ENCODE measurements at regions not wholly inside any gene's neighbourhood (a gene's known extent, or its start where the extent isn't known, plus 50 kb on each side); places are given as distances from the start of the nearest gene placed in this dataset.

DNA sequence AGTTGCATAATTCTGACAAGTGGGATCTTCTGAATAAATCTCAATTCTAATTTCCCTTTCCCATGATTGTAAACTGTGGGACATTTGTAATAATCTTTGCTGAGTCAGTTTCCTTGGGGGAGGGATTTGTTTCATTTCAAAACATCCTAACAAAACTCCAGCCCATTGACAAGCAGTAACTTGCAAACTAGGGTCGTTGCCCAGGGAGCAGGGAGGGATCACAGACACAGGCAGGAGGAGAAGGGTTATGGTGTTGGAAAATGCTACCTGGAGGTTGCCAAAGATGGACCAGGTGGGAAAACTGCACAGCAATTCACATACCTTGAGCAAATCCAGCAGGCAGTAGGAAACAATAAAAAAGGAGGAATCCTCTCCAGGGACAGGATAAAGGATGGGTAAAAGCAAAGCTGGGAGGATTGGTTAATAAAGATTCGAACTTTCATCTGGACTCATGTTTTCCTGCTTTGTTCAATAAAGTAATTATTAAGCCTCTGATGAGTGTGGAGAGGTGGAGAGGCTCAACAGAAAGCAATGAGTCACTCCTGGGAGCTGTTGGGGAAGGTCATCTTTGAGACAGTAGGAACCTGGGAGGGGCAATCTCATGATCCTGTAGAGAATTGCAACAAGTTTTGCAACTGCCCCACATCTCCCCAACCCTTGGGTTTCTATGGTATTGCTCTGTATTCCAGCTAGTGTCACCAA is 87.3 kb upstream of the AKIRIN2 start:
- TF ChIP-seq, protein P1, sequence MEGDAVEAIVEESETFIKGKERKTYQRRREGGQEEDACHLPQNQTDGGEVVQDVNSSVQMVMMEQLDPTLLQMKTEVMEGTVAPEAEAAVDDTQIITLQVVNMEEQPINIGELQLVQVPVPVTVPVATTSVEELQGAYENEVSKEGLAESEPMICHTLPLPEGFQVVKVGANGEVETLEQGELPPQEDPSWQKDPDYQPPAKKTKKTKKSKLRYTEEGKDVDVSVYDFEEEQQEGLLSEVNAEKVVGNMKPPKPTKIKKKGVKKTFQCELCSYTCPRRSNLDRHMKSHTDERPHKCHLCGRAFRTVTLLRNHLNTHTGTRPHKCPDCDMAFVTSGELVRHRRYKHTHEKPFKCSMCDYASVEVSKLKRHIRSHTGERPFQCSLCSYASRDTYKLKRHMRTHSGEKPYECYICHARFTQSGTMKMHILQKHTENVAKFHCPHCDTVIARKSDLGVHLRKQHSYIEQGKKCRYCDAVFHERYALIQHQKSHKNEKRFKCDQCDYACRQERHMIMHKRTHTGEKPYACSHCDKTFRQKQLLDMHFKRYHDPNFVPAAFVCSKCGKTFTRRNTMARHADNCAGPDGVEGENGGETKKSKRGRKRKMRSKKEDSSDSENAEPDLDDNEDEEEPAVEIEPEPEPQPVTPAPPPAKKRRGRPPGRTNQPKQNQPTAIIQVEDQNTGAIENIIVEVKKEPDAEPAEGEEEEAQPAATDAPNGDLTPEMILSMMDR (conservative IDR thresholded peaks at IDR 0.05) = no peak
- no peak for TF ChIP-seq EZH2 (IDR thresholded peaks at IDR 0.05; ENCODE audit: low read depth)
